ENCODE measurements at regions not wholly inside any gene's neighbourhood (a gene's known extent, or its start where the extent isn't known, plus 50 kb on each side); places are given as distances from the start of the nearest gene placed in this dataset.

GRCh38 chr11:82601711-82602110 is 132.0 kb downstream of the FAM181B start:
- no peak for TF ChIP-seq TEAD4 (IDR thresholded peaks at IDR 0.05)
- no peak for TF ChIP-seq RAD21 (IDR thresholded peaks at IDR 0.05; ENCODE audit: low read depth)
- TF ChIP-seq EP300 (IDR thresholded peaks at IDR 0.05; ENCODE audit: borderline replicate concordance), result no peak
- no peak for TF ChIP-seq YY1 (IDR thresholded peaks at IDR 0.05; ENCODE audit: low read depth)
- TF ChIP-seq MAX (IDR thresholded peaks at IDR 0.05), result no peak
- TF ChIP-seq NFIC (IDR thresholded peaks at IDR 0.05), result no peak
- no peak for TF ChIP-seq ZBTB7A (IDR thresholded peaks at IDR 0.05; ENCODE audit: low read depth)
- TF ChIP-seq CREB1 (IDR thresholded peaks at IDR 0.05; ENCODE audit: low read depth), result no peak
- TF ChIP-seq TAF1 (IDR thresholded peaks at IDR 0.05; ENCODE audit: low read depth), result no peak
- TF ChIP-seq REST (IDR thresholded peaks at IDR 0.05; ENCODE audit: low read depth), result no peak
- no peak for TF ChIP-seq FOXM1 (IDR thresholded peaks at IDR 0.05; ENCODE audit: borderline replicate concordance, low read depth)
- TF ChIP-seq CEBPB (IDR thresholded peaks at IDR 0.05), result no peak
- no peak for TF ChIP-seq EGR1 (IDR thresholded peaks at IDR 0.05)
- no peak for TF ChIP-seq TCF12 (IDR thresholded peaks at IDR 0.05; ENCODE audit: low read depth)
- no peak for TF ChIP-seq USF1 (IDR thresholded peaks at IDR 0.05)

- no peak for TF ChIP-seq NFIC (IDR thresholded peaks at IDR 0.05)
- no peak for TF ChIP-seq EGR1 (IDR thresholded peaks at IDR 0.05)
- TF ChIP-seq MAX (IDR thresholded peaks at IDR 0.05), result no peak
- TF ChIP-seq RAD21 (IDR thresholded peaks at IDR 0.05; ENCODE audit: low read depth), result no peak
Measured at GRCh38 chr11:82599836-82600235, 133.8 kb downstream of the FAM181B start.

GRCh38 chr11:82586581-82586980 is 147.1 kb downstream of the FAM181B start:
- TF ChIP-seq ZBTB7A (IDR thresholded peaks at IDR 0.05; ENCODE audit: low read depth) (no peak), REST (IDR thresholded peaks at IDR 0.05; ENCODE audit: low read depth) (no peak), TEAD4 (IDR thresholded peaks at IDR 0.05) (no peak), NFIC (IDR thresholded peaks at IDR 0.05) (no peak), TAF1 (IDR thresholded peaks at IDR 0.05; ENCODE audit: low read depth) (no peak), EGR1 (IDR thresholded peaks at IDR 0.05) (no peak), TCF12 (IDR thresholded peaks at IDR 0.05; ENCODE audit: low read depth) (no peak), FOXM1 (IDR thresholded peaks at IDR 0.05; ENCODE audit: borderline replicate concordance, low read depth) (no peak), YY1 (IDR thresholded peaks at IDR 0.05; ENCODE audit: low read depth) (no peak), RAD21 (IDR thresholded peaks at IDR 0.05; ENCODE audit: low read depth) (no peak), USF1 (IDR thresholded peaks at IDR 0.05) (no peak), CEBPB (IDR thresholded peaks at IDR 0.05) (no peak), CREB1 (IDR thresholded peaks at IDR 0.05; ENCODE audit: low read depth) (no peak), MAX (IDR thresholded peaks at IDR 0.05) (no peak), EP300 (IDR thresholded peaks at IDR 0.05; ENCODE audit: borderline replicate concordance) (no peak)

GRCh38 chr11:82577246-82577645 is 156.4 kb downstream of the FAM181B start:
- TF ChIP-seq REST (IDR thresholded peaks at IDR 0.05; ENCODE audit: low read depth) (no peak), RAD21 (IDR thresholded peaks at IDR 0.05; ENCODE audit: low read depth) (no peak), TAF1 (IDR thresholded peaks at IDR 0.05; ENCODE audit: low read depth) (no peak), USF1 (IDR thresholded peaks at IDR 0.05) (no peak), MAX (IDR thresholded peaks at IDR 0.05) (no peak), TCF12 (IDR thresholded peaks at IDR 0.05; ENCODE audit: low read depth) (no peak), EP300 (IDR thresholded peaks at IDR 0.05; ENCODE audit: borderline replicate concordance) (no peak), YY1 (IDR thresholded peaks at IDR 0.05; ENCODE audit: low read depth) (no peak), CEBPB (IDR thresholded peaks at IDR 0.05) (no peak), TEAD4 (IDR thresholded peaks at IDR 0.05) (no peak), ZBTB7A (IDR thresholded peaks at IDR 0.05; ENCODE audit: low read depth) (no peak), CREB1 (IDR thresholded peaks at IDR 0.05; ENCODE audit: low read depth) (no peak), FOXM1 (IDR thresholded peaks at IDR 0.05; ENCODE audit: borderline replicate concordance, low read depth) (no peak), NFIC (IDR thresholded peaks at IDR 0.05) (no peak), EGR1 (IDR thresholded peaks at IDR 0.05) (no peak)

All from Ishikawa (cell line).